Thymus (tissue), 11 donors: ENCODE measurements at regions not wholly inside any gene's neighbourhood (a gene's known extent, or its start where the extent isn't known, plus 50 kb on each side); places are given as distances from the start of the nearest gene placed in this dataset.
"Not testable (repeated sequence)": the region's sequence is repeated elsewhere in the genome, so short reads cannot be mapped to it uniquely, and the experiment has no call there.

Source experiments
- DNase-seq, 9 donors: peaks; one replicate each; pipeline ENCODE4 v3.0.0-alpha.2; 2013; ENCODE audit warnings: low spot score in 9 of 9, low read depth in 6 of 9, missing footprints in 1 of 9
- H3K27ac ChIP-seq, 2 donors: one replicate each; pipeline ENCODE4 v1.5.1; 2013; ENCODE audit warnings: control low read depth in 1 of 2, low read depth in 1 of 2, low read length in 1 of 2, mild to moderate bottlenecking in 1 of 2, moderate library complexity in 1 of 2
- H3K27me3 ChIP-seq, 2 donors: one replicate each; pipeline ENCODE4 v1.5.1; 2013; ENCODE audit warnings: low read length in 1 of 2; ENCODE audit not compliant: control insufficient read depth in 2 of 2, insufficient read depth in 1 of 2
- H3K36me3 ChIP-seq, 2 donors: one replicate each; pipeline ENCODE4 v1.5.1; 2013; ENCODE audit warnings: low read length in 1 of 2, mild to moderate bottlenecking in 1 of 2, moderate library complexity in 1 of 2; ENCODE audit not compliant: control insufficient read depth in 2 of 2, insufficient read depth in 2 of 2
- H3K4me1 ChIP-seq, 2 donors: one replicate each; pipeline ENCODE4 v1.5.1; 2013; ENCODE audit warnings: low read length in 2 of 2; ENCODE audit not compliant: control insufficient read depth in 2 of 2, insufficient read depth in 2 of 2
- H3K4me3 ChIP-seq, 2 donors: one replicate each; pipeline ENCODE4 v1.5.1; 2013; ENCODE audit warnings: low read length in 2 of 2, control low read depth in 1 of 2, mild to moderate bottlenecking in 1 of 2
- H3K9me3 ChIP-seq, 2 donors: one replicate each; pipeline ENCODE4 v1.5.1; 2013; ENCODE audit warnings: low read length in 1 of 2, mild to moderate bottlenecking in 1 of 2; ENCODE audit not compliant: control insufficient read depth in 2 of 2, insufficient read depth in 1 of 2
- WGBS: extraction: QIAGEN DNeasy Blood & Tissue Kit; methylation state at CpG from one replicate; pipeline ENCODE4 v1.1.7; 2013; 5-methylcytosine and 5-hydroxymethylcytosine counted together
- donor health status: healthy.

GRCh38 chr4:85210353-85210752 is 243.9 kb upstream of the WDFY3 start:
- no peaks in the 10 kb centered on the region for H3K27me3 ChIP-seq
- 71% methylated on average over 3 of the region's 3 CpGs for WGBS
- DNase-seq: no peak
- H3K27ac ChIP-seq: no peak overlapping the region
- no peaks in the 10 kb centered on the region for H3K36me3 ChIP-seq
- no peaks in the 10 kb centered on the region for H3K4me1 ChIP-seq
- no peak overlapping the region for H3K4me3 ChIP-seq
- H3K9me3 ChIP-seq: peaks cover 0 to 3% of the 10 kb centered on the region in 2 donors

GRCh38 chr4:85216571-85216970 is 250.1 kb upstream of the WDFY3 start:
- H3K27me3 ChIP-seq, H3K9me3 ChIP-seq, DNase-seq, H3K36me3 ChIP-seq, H3K4me3 ChIP-seq, H3K4me1 ChIP-seq, H3K27ac ChIP-seq: not testable (repeated sequence)
- WGBS: 89% methylated on average over 7 of the region's 7 CpGs

GRCh38 chr4:85218756-85219155 is 252.3 kb upstream of the WDFY3 start:
- DNase-seq: no peak
- Histone ChIP-seq H3K27me3 (no peaks in the 10 kb centered on the region), H3K36me3 (no peaks in the 10 kb centered on the region), H3K4me3 (no peak overlapping the region), H3K4me1 (no peaks in the 10 kb centered on the region), H3K9me3 (peaks cover 0 to 9% of the 10 kb centered on the region in 2 donors), H3K27ac (no peak overlapping the region)
- WGBS: 92% methylated on average over 1 of the region's 1 CpG

- Histone ChIP-seq H3K9me3 (peaks cover 0 to 9% of the 10 kb centered on the region in 2 donors), H3K27me3 (no peaks in the 10 kb centered on the region), H3K4me3 (no peak overlapping the region), H3K27ac (no peak overlapping the region), H3K4me1 (no peaks in the 10 kb centered on the region), H3K36me3 (no peaks in the 10 kb centered on the region)
- WGBS: 71% methylated on average over 2 of the region's 2 CpGs
- no peak for DNase-seq
Observed at GRCh38 chr4:85221606-85222005, 253.3 kb upstream of the ARHGAP24 start.

- 88% methylated on average over 4 of the region's 4 CpGs for WGBS
- no peak overlapping the region for H3K27ac ChIP-seq
- no peaks in the 10 kb centered on the region for H3K4me1 ChIP-seq
- no peaks in the 10 kb centered on the region for H3K36me3 ChIP-seq
- H3K27me3 ChIP-seq: no peaks in the 10 kb centered on the region
- no peak overlapping the region for H3K4me3 ChIP-seq
- DNase-seq: no peak
- peaks cover 0 to 7% of the 10 kb centered on the region in 2 donors for H3K9me3 ChIP-seq
Observed at GRCh38 chr4:85222561-85222960, 252.4 kb upstream of the ARHGAP24 start.

- no peaks in the 10 kb centered on the region for H3K36me3 ChIP-seq
- H3K4me1 ChIP-seq: no peaks in the 10 kb centered on the region
- H3K27me3 ChIP-seq: no peaks in the 10 kb centered on the region
- peaks cover 0 to 11% of the 10 kb centered on the region in 2 donors for H3K9me3 ChIP-seq
- DNase-seq: no peak
- no peak overlapping the region for H3K27ac ChIP-seq
- H3K4me3 ChIP-seq: no peak overlapping the region
- WGBS: 91% methylated on average over 2 of the region's 2 CpGs
Observed at GRCh38 chr4:85228264-85228663, 246.7 kb upstream of the ARHGAP24 start.

GRCh38 chr4:85233516-85233915 is 241.4 kb upstream of the ARHGAP24 start:
- DNase-seq: no peak
- H3K27ac ChIP-seq: no peak overlapping the region
- peaks cover 0 to 9% of the 10 kb centered on the region in 2 donors for H3K9me3 ChIP-seq
- H3K4me3 ChIP-seq: no peak overlapping the region
- no peaks in the 10 kb centered on the region for H3K36me3 ChIP-seq
- H3K4me1 ChIP-seq: no peaks in the 10 kb centered on the region
- WGBS: 90% methylated on average over 3 of the region's 3 CpGs
- no peaks in the 10 kb centered on the region for H3K27me3 ChIP-seq

GRCh38 chr4:85243857-85244256 is 231.1 kb upstream of the ARHGAP24 start:
- 97% methylated on average over 1 of the region's 1 CpG for whole genome bisulfite sequencing
- H3K27ac ChIP-seq: no peak overlapping the region
- no peaks in the 10 kb centered on the region for H3K27me3 ChIP-seq
- DNase-seq: no peak
- H3K36me3 ChIP-seq: no peaks in the 10 kb centered on the region
- no peaks in the 10 kb centered on the region for H3K9me3 ChIP-seq
- H3K4me3 ChIP-seq: no peak overlapping the region
- no peaks in the 10 kb centered on the region for H3K4me1 ChIP-seq

GRCh38 chr4:85244638-85245037 is 230.3 kb upstream of the ARHGAP24 start:
- Histone ChIP-seq H3K4me1 (no peaks in the 10 kb centered on the region), H3K36me3 (no peaks in the 10 kb centered on the region), H3K4me3 (no peak overlapping the region), H3K27me3 (no peaks in the 10 kb centered on the region), H3K27ac (no peak overlapping the region), H3K9me3 (no peaks in the 10 kb centered on the region)
- no peak for DNase-seq
- WGBS: 99% methylated on average over 1 of the region's 1 CpG

GRCh38 chr4:85246055-85246454 is 228.9 kb upstream of the ARHGAP24 start:
- H3K27ac ChIP-seq: no peak overlapping the region
- 95% methylated on average over 21 of the region's 21 CpGs for WGBS
- H3K36me3 ChIP-seq: no peaks in the 10 kb centered on the region
- no peaks in the 10 kb centered on the region for H3K9me3 ChIP-seq
- H3K27me3 ChIP-seq: no peaks in the 10 kb centered on the region
- no peaks in the 10 kb centered on the region for H3K4me1 ChIP-seq
- DNase-seq: no peak
- no peak overlapping the region for H3K4me3 ChIP-seq
